Epidermal melanocyte (primary cell): ENCODE measurements at regions not wholly inside any gene's neighbourhood (a gene's known extent, or its start where the extent isn't known, plus 50 kb on each side); places are given as distances from the start of the nearest gene placed in this dataset.

Source experiments
- DNase-seq: peaks from one replicate; pipeline ENCODE4 v3.0.0; 2011; ENCODE audit warnings: low spot score; ENCODE audit not compliant: insufficient read length

- DNase-seq: no peak
Observed at GRCh38 chr4:3715855-3716630, 50.1 kb upstream of the ADRA2C start.

- no peak for DNase-seq
Observed at GRCh38 chr4:3715061-3715854, 50.9 kb upstream of the ADRA2C start.

- no peak for DNase-seq
Observed at GRCh38 chr4:3714642-3715001, 51.6 kb upstream of the ADRA2C start.

- no peak for DNase-seq
Observed at GRCh38 chr4:3713817-3714641, 52.2 kb upstream of the ADRA2C start.

GRCh38 chr4:3713346-3713745 is 52.8 kb upstream of the ADRA2C start:
- no peak for DNase-seq

- DNase-seq: no peak
Observed at GRCh38 chr4:3712936-3713335, 53.2 kb upstream of the ADRA2C start.

- no peak for DNase-seq
Observed at GRCh38 chr4:3712112-3712805, 53.9 kb upstream of the ADRA2C start.

GRCh38 chr4:3711183-3712111 is 54.7 kb upstream of the ADRA2C start:
- DNase-seq: no peak

GRCh38 chr4:3710451-3711182 is 55.6 kb upstream of the ADRA2C start:
- no peak for DNase-seq

GRCh38 chr4:3709846-3710441 is 56.2 kb upstream of the ADRA2C start:
- no peak for DNase-seq

- no peak for DNase-seq
Observed at GRCh38 chr4:3709061-3709845, 56.9 kb upstream of the ADRA2C start.

GRCh38 chr4:3708611-3709010 is 57.6 kb upstream of the ADRA2C start:
- DNase-seq: no peak

GRCh38 chr4:3708103-3708510 is 58.1 kb upstream of the ADRA2C start:
- DNase-seq: no peak

GRCh38 chr4:3707423-3708102 is 58.6 kb upstream of the ADRA2C start:
- DNase-seq: no peak

- no peak for DNase-seq
Observed at GRCh38 chr4:3706565-3707422, 59.4 kb upstream of the ADRA2C start.

GRCh38 chr4:3706111-3706511 is 60.1 kb upstream of the ADRA2C start:
- DNase-seq: no peak
